Thoracic aorta (tissue), 2 donors: ENCODE measurements at regions not wholly inside any gene's neighbourhood (a gene's known extent, or its start where the extent isn't known, plus 50 kb on each side); places are given as distances from the start of the nearest gene placed in this dataset.

Experiments used
- ATAC-seq: fragments of 150-250 bp; one replicate; pipeline ENCODE4 v1.8.0; 2017; ENCODE audit warnings: low read depth; ENCODE audit not compliant: insufficient number of reproducible peaks, low FRiP score
- DNase-seq: peaks from one replicate; pipeline ENCODE4 v3.0.0-alpha.2; 2020; ENCODE audit warnings: low spot score
- H3K27ac ChIP-seq, 2 donors: fragments of 200-600 bp; sonication (generic); 1 replicate in 1 of 2; 2 replicates in 1 of 2; pipeline ENCODE4 v1.5.1; 2016; ENCODE audit warnings: mild to moderate bottlenecking in 2 of 2, moderate library complexity in 2 of 2
- H3K27me3 ChIP-seq: fragments of 200-600 bp; sonication (generic); replicated peaks from 2 replicates; pipeline ENCODE4 v1.6.0; 2016; ENCODE audit warnings: mild to moderate bottlenecking; ENCODE audit not compliant: insufficient read depth
- H3K36me3 ChIP-seq: fragments of 200-600 bp; sonication (generic); one replicate; pipeline ENCODE4 v1.5.1; 2016
- H3K4me1 ChIP-seq, 2 donors: fragments of 200-600 bp; sonication (generic); 1 replicate in 1 of 2; 2 replicates in 1 of 2; pipeline versions ENCODE4 v1.5.1 to v1.6.0; 2016; ENCODE audit warnings: low read depth in 2 of 2, mild to moderate bottlenecking in 1 of 2; ENCODE audit not compliant: control insufficient read depth in 1 of 2
- H3K4me3 ChIP-seq: fragments of 200-600 bp; sonication (generic); 2 replicates; pipeline ENCODE4 v1.5.1; 2016; ENCODE audit warnings: mild to moderate bottlenecking
- H3K9me3 ChIP-seq: fragments of 200-600 bp; sonication (generic); 2 replicates; pipeline ENCODE4 v1.5.1; 2016
- TF ChIP-seq, protein P1 (sequence below): fragments of 200-600 bp; sonication (generic); IDR thresholded peaks from one replicate; pipeline ENCODE4 v1.5.1; 2019; ENCODE audit warnings: antibody characterized with exemption

DNA sequence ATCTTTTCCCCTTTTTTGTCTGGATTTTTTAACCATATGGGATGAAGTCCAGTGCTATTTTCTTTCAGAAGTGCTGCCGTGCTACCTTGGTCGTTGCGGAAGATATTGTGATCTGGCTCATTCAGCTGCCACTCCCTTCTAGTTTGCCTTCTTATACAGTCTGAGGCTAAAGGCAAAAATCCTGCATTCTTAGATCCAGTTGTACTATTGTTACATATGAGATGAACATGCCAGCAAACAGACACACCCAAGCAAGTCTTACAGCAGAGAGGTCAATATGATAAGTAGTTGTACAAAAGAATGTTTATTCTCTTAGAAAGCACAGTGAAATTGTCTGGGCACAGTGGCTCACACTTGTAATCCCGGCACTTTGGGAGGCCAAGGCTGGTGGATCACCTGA is 108.0 kb upstream of the COX10 start:
- H3K9me3 ChIP-seq = no peaks in the 10 kb centered on the region
- H3K27ac ChIP-seq = no peak overlapping the region
- H3K4me3 ChIP-seq = no peak overlapping the region
- no peaks in the 10 kb centered on the region for H3K27me3 ChIP-seq
- no peaks in the 10 kb centered on the region for H3K4me1 ChIP-seq
- no peak for ATAC-seq
- TF ChIP-seq, protein P1, sequence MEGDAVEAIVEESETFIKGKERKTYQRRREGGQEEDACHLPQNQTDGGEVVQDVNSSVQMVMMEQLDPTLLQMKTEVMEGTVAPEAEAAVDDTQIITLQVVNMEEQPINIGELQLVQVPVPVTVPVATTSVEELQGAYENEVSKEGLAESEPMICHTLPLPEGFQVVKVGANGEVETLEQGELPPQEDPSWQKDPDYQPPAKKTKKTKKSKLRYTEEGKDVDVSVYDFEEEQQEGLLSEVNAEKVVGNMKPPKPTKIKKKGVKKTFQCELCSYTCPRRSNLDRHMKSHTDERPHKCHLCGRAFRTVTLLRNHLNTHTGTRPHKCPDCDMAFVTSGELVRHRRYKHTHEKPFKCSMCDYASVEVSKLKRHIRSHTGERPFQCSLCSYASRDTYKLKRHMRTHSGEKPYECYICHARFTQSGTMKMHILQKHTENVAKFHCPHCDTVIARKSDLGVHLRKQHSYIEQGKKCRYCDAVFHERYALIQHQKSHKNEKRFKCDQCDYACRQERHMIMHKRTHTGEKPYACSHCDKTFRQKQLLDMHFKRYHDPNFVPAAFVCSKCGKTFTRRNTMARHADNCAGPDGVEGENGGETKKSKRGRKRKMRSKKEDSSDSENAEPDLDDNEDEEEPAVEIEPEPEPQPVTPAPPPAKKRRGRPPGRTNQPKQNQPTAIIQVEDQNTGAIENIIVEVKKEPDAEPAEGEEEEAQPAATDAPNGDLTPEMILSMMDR = no peak
- no peak for DNase-seq
- no peaks in the 10 kb centered on the region for H3K36me3 ChIP-seq

DNA sequence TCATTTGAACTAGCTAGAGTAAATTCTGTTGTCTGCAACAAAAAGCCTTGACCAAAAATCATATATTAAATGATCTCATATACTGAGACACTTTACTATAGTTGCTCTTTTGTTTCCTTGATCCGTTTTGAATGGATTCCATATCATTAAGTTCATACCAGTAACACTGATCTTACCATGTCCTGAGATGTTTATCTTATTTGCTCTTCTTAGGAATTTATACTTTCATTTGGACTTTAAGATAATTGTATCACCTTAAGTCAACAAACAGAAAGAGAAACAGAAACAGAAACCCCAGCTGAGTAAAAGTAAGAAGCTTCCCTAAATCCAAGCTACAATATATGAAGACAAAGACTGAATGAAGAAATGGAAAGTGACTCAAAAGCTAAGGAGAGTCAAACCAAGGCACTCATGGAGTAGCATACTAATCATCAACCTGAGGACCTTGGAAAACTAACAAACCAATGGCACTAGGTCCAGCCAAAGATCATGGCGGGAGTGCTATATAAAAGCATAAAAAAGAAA is 106.5 kb upstream of the COX10 start:
- H3K27ac ChIP-seq = no peak overlapping the region
- no peaks in the 10 kb centered on the region for H3K4me1 ChIP-seq
- DNase-seq (no peak), ATAC-seq (no peak)
- H3K36me3 ChIP-seq = no peaks in the 10 kb centered on the region
- H3K9me3 ChIP-seq = no peaks in the 10 kb centered on the region
- H3K4me3 ChIP-seq = no peak overlapping the region
- no peaks in the 10 kb centered on the region for H3K27me3 ChIP-seq
- TF ChIP-seq, protein P1 = no peak

DNA sequence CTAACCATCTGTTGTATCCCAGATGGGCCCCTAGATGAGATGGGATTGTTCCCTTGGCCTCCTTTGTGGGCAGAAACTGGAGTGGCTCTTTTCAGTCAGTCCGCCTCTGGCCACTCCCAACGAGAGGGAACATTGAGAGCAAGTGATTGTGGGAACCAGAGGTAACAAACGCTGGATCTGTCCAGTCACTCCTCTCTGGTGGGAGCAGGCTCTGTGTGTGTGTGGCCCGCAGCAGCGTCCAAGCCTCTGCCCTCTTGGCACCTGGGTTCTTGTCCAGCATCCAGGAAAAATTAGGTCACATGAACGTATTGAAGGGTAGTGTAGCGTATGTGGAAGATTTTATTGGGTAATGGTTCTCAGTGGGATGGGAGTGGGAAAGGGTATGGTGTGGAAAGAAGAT is 101.9 kb upstream of the COX10 start:
- Histone ChIP-seq H3K27ac (no peak overlapping the region), H3K9me3 (no peaks in the 10 kb centered on the region), H3K27me3 (no peaks in the 10 kb centered on the region), H3K36me3 (no peaks in the 10 kb centered on the region), H3K4me3 (no peak overlapping the region), H3K4me1 (peaks cover 0 to 10% of the 10 kb centered on the region in 2 donors)
- DNase-seq (no peak), ATAC-seq (no peak)
- TF ChIP-seq, protein P1 = no peak

DNA sequence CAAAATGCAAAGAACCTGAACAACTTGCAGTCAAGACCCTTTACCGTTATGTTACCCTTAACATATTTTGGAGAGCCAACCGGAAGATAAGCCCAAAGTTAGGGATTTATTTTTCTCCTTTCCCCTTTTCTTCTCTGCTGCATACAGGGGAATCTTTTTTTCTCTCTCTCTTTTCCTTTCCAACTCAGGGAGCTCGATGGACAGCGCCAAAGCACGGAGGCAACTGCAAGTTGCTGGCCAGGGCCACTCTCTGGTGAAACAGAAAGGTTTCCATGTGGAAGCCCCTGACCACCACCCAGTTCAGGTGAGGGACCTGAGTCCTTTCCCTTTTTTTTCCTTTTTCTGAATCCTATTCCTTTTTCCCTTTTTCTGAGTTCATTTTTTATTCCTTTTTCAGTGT is 98.8 kb upstream of the COX10 start:
- Histone ChIP-seq H3K27me3 (no peaks in the 10 kb centered on the region), H3K27ac (peak overlapping the region; percentile 51 to 55), H3K36me3 (no peaks in the 10 kb centered on the region), H3K4me1 (peaks cover 0 to 10% of the 10 kb centered on the region in 2 donors), H3K4me3 (peak overlapping the region; percentile 40), H3K9me3 (no peaks in the 10 kb centered on the region)
- no peak for ATAC-seq
- TF ChIP-seq, protein P1 = no peak
- no peak for DNase-seq

DNA sequence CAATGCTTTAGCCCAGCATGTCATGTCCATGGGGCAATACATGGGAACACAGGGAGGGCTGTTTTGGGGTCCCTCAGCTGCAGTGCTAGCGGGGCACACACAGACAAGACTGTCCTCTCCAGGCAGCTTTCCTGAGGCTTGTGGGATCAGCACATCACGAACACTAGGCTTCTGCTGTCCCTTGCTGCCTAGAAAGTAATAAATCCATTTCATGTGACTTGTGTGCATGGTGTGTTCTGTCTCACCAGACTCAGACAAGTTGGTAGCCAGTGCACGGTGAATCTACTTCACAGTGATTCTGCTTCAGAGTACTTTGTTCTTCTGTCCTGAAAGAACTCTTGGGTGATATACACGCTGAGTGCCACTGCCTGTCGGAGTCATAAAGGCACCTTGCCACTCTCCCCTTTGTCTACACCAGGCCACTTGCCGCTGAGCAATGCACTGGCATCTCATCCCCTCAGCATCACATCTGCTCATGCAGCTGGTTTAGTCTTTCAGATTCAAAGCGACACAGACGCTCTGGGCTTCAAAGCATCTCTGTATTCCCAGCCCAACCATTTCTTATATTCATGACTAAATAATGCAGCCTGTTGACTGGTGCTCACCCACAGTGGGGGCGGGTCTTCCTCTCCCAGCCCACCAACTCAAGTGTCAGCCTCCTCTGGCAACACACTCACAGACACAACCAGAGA is 95.2 kb upstream of the COX10 start:
- H3K4me3 ChIP-seq = no peak overlapping the region
- TF ChIP-seq, protein P1 = no peak
- no peaks in the 10 kb centered on the region for H3K27me3 ChIP-seq
- ATAC-seq (no peak), DNase-seq (no peak)
- H3K4me1 ChIP-seq = peaks cover 0 to 10% of the 10 kb centered on the region in 2 donors
- H3K36me3 ChIP-seq = no peaks in the 10 kb centered on the region
- no peaks in the 10 kb centered on the region for H3K9me3 ChIP-seq
- no peak overlapping the region for H3K27ac ChIP-seq
